GM12878 (cell line): ENCODE measurements at regions not wholly inside any gene's neighbourhood (a gene's known extent, or its start where the extent isn't known, plus 50 kb on each side); places are given as distances from the start of the nearest gene placed in this dataset.

Experiments
- ATAC-seq: fragments of 200-7000 bp; cut with Tn5 transposase; 3 replicates; pipeline ENCODE4 v1.9.1; 2020; ENCODE audit warnings: mild to moderate bottlenecking, moderate library complexity
- BruUV-seq: library from RNA; stranded (reverse); fragments of 400-500 nt; replicated peaks from 2 replicates; lab custom pipeline; 2021; lab: Mats Ljungman, UMichigan
- CTCF ChIA-PET: fragments of 300-600 bp; sonication (Branson Sonifier 250); formaldehyde crosslinking; extraction: SDS; loops from one replicate; lab custom pipeline; 2021; ENCODE audit warnings: inconsistent platforms; lab: Yijun Ruan, JAX
- POLR2A ChIA-PET: fragments of 350-600 bp; formaldehyde crosslinking; extraction: SDS; loops from one replicate; lab custom pipeline; 2021; ENCODE audit warnings: inconsistent platforms; lab: Charles Lee
- RAD21 ChIA-PET: fragments of 300-600 bp; sonication (Branson Sonifier 250); formaldehyde crosslinking; loops from one replicate; lab custom pipeline; 2023; ENCODE audit warnings: antibody characterized with exemption; ENCODE audit not compliant: unreplicated experiment; lab: Charles Lee
- SMC1A ChIA-PET: fragments of 300-600 bp; sonication (Branson Sonifier 250); formaldehyde crosslinking; loops from one replicate; lab custom pipeline; 2023; ENCODE audit not compliant: unreplicated experiment, uncharacterized antibody; lab: Charles Lee
- DNase-seq: peaks from one replicate; pipeline ENCODE4 v3.0.0-alpha.2; 2011; ENCODE audit warnings: low read depth, low spot score
- FAIRE-seq: peaks from 3 replicates; lab custom pipeline; 2011; peaks lifted over from hg19 to GRCh38; lab: Jason Lieb, UNC
- H2AFZ ChIP-seq: 2 replicates; pipeline ENCODE4 v1.6.0; 2011; ENCODE audit warnings: low read depth, low read length, control low read depth; ENCODE audit not compliant: control insufficient read depth
- H3K27ac ChIP-seq: 2 replicates; pipeline ENCODE4 v1.5.1; 2011; ENCODE audit warnings: control low read depth; ENCODE audit not compliant: control insufficient read depth, insufficient read depth
- H3K27me3 ChIP-seq, 2 experiments: replicated peaks in 1 of 2; 2 replicates each; pipeline versions ENCODE4 v1.6.0 to v1.6.1; 2011; ENCODE audit warnings: low read length in 1 of 2; ENCODE audit not compliant: control insufficient read depth in 2 of 2, insufficient read depth in 2 of 2
- H3K36me3 ChIP-seq, 2 experiments: 2 replicates each; pipeline ENCODE4 v1.5.1; 2011; ENCODE audit warnings: low read length in 1 of 2; ENCODE audit not compliant: control insufficient read depth in 2 of 2, insufficient read depth in 2 of 2
- H3K4me1 ChIP-seq: 2 replicates; pipeline ENCODE4 v1.6.1; 2011; ENCODE audit warnings: mild to moderate bottlenecking, low read length, moderate library complexity, mixed read lengths; ENCODE audit not compliant: control insufficient read depth, insufficient read depth
- H3K4me2 ChIP-seq: 2 replicates; pipeline ENCODE4 v1.6.0; 2011; ENCODE audit warnings: control low read depth; ENCODE audit not compliant: control insufficient read depth, insufficient read depth
- H3K4me3 ChIP-seq: fragments of 200-600 bp; sonication (generic); 2 replicates; pipeline ENCODE4 v1.5.1; 2016
- H3K79me2 ChIP-seq: 2 replicates; pipeline ENCODE4 v1.6.0; 2011; ENCODE audit warnings: low read length; ENCODE audit not compliant: control insufficient read depth, insufficient read depth
- H3K9ac ChIP-seq: 2 replicates; pipeline ENCODE4 v1.8.0; 2011; ENCODE audit warnings: low read length, control low read depth, mixed read lengths; ENCODE audit not compliant: control insufficient read depth, insufficient read depth
- H3K9me3 ChIP-seq: replicated peaks from 3 replicates; pipeline ENCODE4 v1.5.1; 2011; ENCODE audit warnings: mild to moderate bottlenecking, low read length; ENCODE audit not compliant: control insufficient read depth, insufficient read depth
- H4K20me1 ChIP-seq: 2 replicates; pipeline ENCODE4 v1.6.0; 2011; ENCODE audit not compliant: control insufficient read depth, insufficient read depth
- ATF3 ChIP-seq: IDR thresholded peaks from 2 replicates; pipeline ENCODE4 v1.6.1; 2011; ENCODE audit warnings: low read depth, mild to moderate bottlenecking, low read length, moderate library complexity, borderline replicate concordance; ENCODE audit errors: extremely low read depth
- FOXK2 ChIP-seq: fragments of 450-650 bp; IDR thresholded peaks from 2 replicates; pipeline ENCODE4 v1.6.1; 2017; ENCODE audit warnings: mild to moderate bottlenecking, moderate library complexity
- GABPA ChIP-seq: IDR thresholded peaks from 2 replicates; pipeline ENCODE4 v1.6.1; 2014; ENCODE audit warnings: antibody characterized with exemption, low read depth, mild to moderate bottlenecking, inconsistent platforms
- HCFC1 ChIP-seq: fragments of 150-350 bp; IDR thresholded peaks from 2 replicates; pipeline ENCODE4 v1.6.1; 2014; ENCODE audit warnings: low read length
- MYC ChIP-seq: IDR thresholded peaks from 2 replicates; pipeline ENCODE4 v1.6.1; 2011; ENCODE audit warnings: mild to moderate bottlenecking, low read length, moderate library complexity, inconsistent platforms; ENCODE audit not compliant: insufficient read depth, insufficient replicate concordance, insufficient read length, severe bottlenecking
- RELB ChIP-seq: fragments of 450-650 bp; IDR thresholded peaks from 2 replicates; pipeline ENCODE4 v1.6.1; 2017; ENCODE audit warnings: low read depth, mild to moderate bottlenecking, moderate library complexity
- REST ChIP-seq: IDR thresholded peaks from 2 replicates; pipeline ENCODE4 v1.6.1; 2012; ENCODE audit warnings: mild to moderate bottlenecking, low read depth, low read length
- TARDBP ChIP-seq: IDR thresholded peaks from 2 replicates; pipeline ENCODE4 v1.6.1; 2016; ENCODE audit warnings: borderline replicate concordance
- TCF3 ChIP-seq: IDR thresholded peaks from 2 replicates; pipeline ENCODE4 v1.6.1; 2012; ENCODE audit warnings: low read depth, mild to moderate bottlenecking, low read length, borderline replicate concordance; ENCODE audit not compliant: insufficient read depth
- WRNIP1 ChIP-seq: IDR thresholded peaks from 2 replicates; pipeline ENCODE4 v1.6.1; 2011; ENCODE audit warnings: low read depth, low read length, improper control_type of control experiment, borderline replicate concordance
- ZNF592 ChIP-seq: fragments of 450-650 bp; IDR thresholded peaks from 2 replicates; pipeline ENCODE4 v1.6.1; 2017; ENCODE audit warnings: mild to moderate bottlenecking, moderate library complexity
- ZNF622 ChIP-seq: fragments of 450-650 bp; IDR thresholded peaks from 2 replicates; pipeline ENCODE4 v1.6.1; 2017; ENCODE audit warnings: mild to moderate bottlenecking, inconsistent platforms
- ZZZ3 ChIP-seq: IDR thresholded peaks from 2 replicates; pipeline ENCODE4 v1.6.1; 2011; ENCODE audit warnings: low read depth; ENCODE audit not compliant: control insufficient read depth, insufficient read length
- WGBS: methylation state at CpG from one replicate; pipeline ENCODE4 v1.1.6; 2016; ENCODE audit warnings: low lambda C conversion rate; ENCODE audit not compliant: insufficient replicate concordance, insufficient coverage; ENCODE audit errors: missing lambda C conversion rate; 5-methylcytosine and 5-hydroxymethylcytosine counted together
- in situ Hi-C: fragments of 300-500 bp; cut with MboI; formaldehyde crosslinking; loops from 9 replicates; pipeline ENCODE4 v1.14.3; 2018; ENCODE audit warnings: mixed read lengths
- intact Hi-C: fragments of 100-400 bp; cut with micrococcal nuclease; formaldehyde crosslinking; loops from one replicate; pipeline ENCODE4 v1.14.2; 2022; ENCODE audit not compliant: unreplicated experiment

- TF ChIP-seq REST (no peak), ZNF622 (no peak), ZZZ3 (no peak), GABPA (no peak), WRNIP1 (no peak), ATF3 (no peak)
Observed at GRCh38 chr7:112701456-112701855, 88.7 kb downstream of the TMEM168 start (continued).

GRCh38 chr7:112707655-112708054 is 82.5 kb downstream of the TMEM168 start:
- 10% methylated on average over 2 of the region's 2 CpGs for WGBS
- H3K27me3 ChIP-seq = no peaks in the 10 kb centered on the region
- H3K27ac ChIP-seq = no peak overlapping the region
- ChIA-PET POLR2A (no interaction called here), CTCF (no interaction called here), SMC1A (interaction anchor here (1.6 kb wide), 1 partner anchor 22 kb away, joined by 3 read pairs; no protein-coding TSS in a partner anchor), RAD21 (no interaction called here)
- FAIRE-seq = no peak
- no peak overlapping the region for H3K4me2 ChIP-seq
- in situ Hi-C loops = no loop called here
- H3K4me3 ChIP-seq = no peak overlapping the region
- DNase-seq = no peak
- no peaks in the 10 kb centered on the region for H3K36me3 ChIP-seq
- no peaks in the 10 kb centered on the region for H4K20me1 ChIP-seq
- intact Hi-C loops = loop anchor here (10.0 kb wide), 1 partner anchor 327 kb away; no protein-coding TSS in a partner anchor
- H3K9me3 ChIP-seq = no peaks in the 10 kb centered on the region
- no peaks in the 10 kb centered on the region for H3K79me2 ChIP-seq
- peak; percentile 45; the same call in 2 of the 3 replicates for ATAC-seq
- no TSS peak for BruUV-seq
- no peak overlapping the region for H2AFZ ChIP-seq
- no peaks in the 10 kb centered on the region for H3K4me1 ChIP-seq
- H3K9ac ChIP-seq = no peak overlapping the region
- TF ChIP-seq ZNF592 = no peak
- TF ChIP-seq RELB = no peak
- TF ChIP-seq FOXK2 = no peak
- no peak for TF ChIP-seq MYC
- no peak for TF ChIP-seq TARDBP
- no peak for TF ChIP-seq TCF3
- no peak for TF ChIP-seq HCFC1
